CD4-positive, alpha-beta T cell treated with Interleukin-15 for 1 hour (primary cell): ENCODE measurements at regions not wholly inside any gene's neighbourhood (a gene's known extent, or its start where the extent isn't known, plus 50 kb on each side); places are given as distances from the start of the nearest gene placed in this dataset.
"Not testable (repeated sequence)": the region's sequence is repeated elsewhere in the genome, so short reads cannot be mapped to it uniquely, and the experiment has no call there.

Experiments
- DNase-seq: peaks from one replicate; pipeline ENCODE4 v3.0.0-alpha.2; 2020

- no peak for DNase-seq
Observed at GRCh38 chr21:27795418-27795817, 828.5 kb upstream of the ADAMTS5 start.

- DNase-seq = no peak
Observed at GRCh38 chr21:27793901-27794300, 827.0 kb upstream of the ADAMTS5 start.

GRCh38 chr21:27787046-27787445 lies 820.2 kb upstream of the ADAMTS5 start:
- no peak for DNase-seq

- DNase-seq = no peak
Observed at GRCh38 chr21:27779606-27780005, 812.7 kb upstream of the ADAMTS5 start.

GRCh38 chr21:27776925-27777553 lies 810.2 kb upstream of the ADAMTS5 start:
- no peak for DNase-seq

GRCh38 chr21:27772816-27773215 lies 805.9 kb upstream of the ADAMTS5 start:
- DNase-seq = no peak

- DNase-seq = no peak
Observed at GRCh38 chr21:27771938-27772483, 805.1 kb upstream of the ADAMTS5 start.

GRCh38 chr21:27769763-27770162 lies 802.9 kb upstream of the ADAMTS5 start:
- DNase-seq = no peak

- DNase-seq = not testable (repeated sequence)
Observed at GRCh38 chr21:27768046-27768637, 801.3 kb upstream of the ADAMTS5 start.

GRCh38 chr21:27764056-27764455 lies 797.2 kb upstream of the ADAMTS5 start:
- no peak for DNase-seq

GRCh38 chr21:27761623-27762022 lies 794.7 kb upstream of the ADAMTS5 start:
- DNase-seq = no peak

GRCh38 chr21:27759820-27760219 lies 792.9 kb upstream of the ADAMTS5 start:
- no peak for DNase-seq

- no peak for DNase-seq
Observed at GRCh38 chr21:27759091-27759659, 792.3 kb upstream of the ADAMTS5 start.

GRCh38 chr21:27756191-27756590 lies 789.3 kb upstream of the ADAMTS5 start:
- no peak for DNase-seq

GRCh38 chr21:27743971-27744564 lies 777.2 kb upstream of the ADAMTS5 start:
- no peak for DNase-seq

- DNase-seq = no peak
Observed at GRCh38 chr21:27741736-27742135, 774.8 kb upstream of the ADAMTS5 start.

- DNase-seq = no peak
Observed at GRCh38 chr21:27740084-27740483, 773.2 kb upstream of the ADAMTS5 start.

- DNase-seq = no peak
Observed at GRCh38 chr21:27739187-27739586, 772.3 kb upstream of the ADAMTS5 start.

GRCh38 chr21:27735699-27736098 lies 768.8 kb upstream of the ADAMTS5 start:
- no peak for DNase-seq

GRCh38 chr21:27734146-27734545 lies 767.3 kb upstream of the ADAMTS5 start:
- no peak for DNase-seq

- no peak for DNase-seq
Observed at GRCh38 chr21:27725916-27726315, 759.0 kb upstream of the ADAMTS5 start.

- DNase-seq = no peak
Observed at GRCh38 chr21:27722095-27722494, 755.2 kb upstream of the ADAMTS5 start.

GRCh38 chr21:27721675-27722074 lies 754.8 kb upstream of the ADAMTS5 start:
- no peak for DNase-seq

GRCh38 chr21:27719226-27719625 lies 752.3 kb upstream of the ADAMTS5 start:
- DNase-seq = no peak
